H1 (cell line): ENCODE measurements at regions not wholly inside any gene's neighbourhood (a gene's known extent, or its start where the extent isn't known, plus 50 kb on each side); places are given as distances from the start of the nearest gene placed in this dataset.

Experiments used
- CTCF ChIA-PET: fragments of 300-600 bp; sonication (Branson Sonifier 250); formaldehyde crosslinking; loops from one replicate; lab custom pipeline; 2021; ENCODE audit not compliant: partially characterized antibody; lab: Charles Lee
- POLR2A ChIA-PET: fragments of 300-600 bp; sonication (Branson Sonifier 250); formaldehyde crosslinking; loops from one replicate; lab custom pipeline; 2021; ENCODE audit warnings: inconsistent platforms; ENCODE audit not compliant: partially characterized antibody; lab: Charles Lee
- DNase-seq, 2 experiments: peaks; one replicate each; pipeline versions ENCODE4 v3.0.0 to v3.0.0-alpha.2; 2010 to 2022; ENCODE audit warnings: low spot score in 2 of 2, low read depth in 1 of 2, mixed read lengths in 1 of 2
- FAIRE-seq: peaks from 2 replicates; lab custom pipeline; 2011; peaks lifted over from hg19 to GRCh38; lab: Jason Lieb, UNC
- H2AFZ ChIP-seq: 2 replicates; pipeline ENCODE4 v1.8.1; 2012; ENCODE audit warnings: low read length, inconsistent platforms
- H2AK5ac ChIP-seq: 2 replicates; pipeline ENCODE4 v1.6.1; 2013; ENCODE audit warnings: low read depth, low read length
- H2BK120ac ChIP-seq: replicated peaks from 2 replicates; pipeline ENCODE3; 2013; ENCODE audit warnings: low read depth, low read length, inconsistent platforms
- H2BK12ac ChIP-seq: 2 replicates; pipeline ENCODE4 v1.6.1; 2013; ENCODE audit warnings: low read depth, low read length
- H2BK15ac ChIP-seq: 2 replicates; pipeline ENCODE4 v1.6.1; 2013; ENCODE audit warnings: low read length
- H2BK20ac ChIP-seq: 2 replicates; pipeline ENCODE4 v1.6.1; 2013; ENCODE audit warnings: low read length
- H2BK5ac ChIP-seq: 2 replicates; pipeline ENCODE4 v1.6.1; 2013; ENCODE audit warnings: low read depth, low read length
- H3K14ac ChIP-seq: 2 replicates; pipeline ENCODE4 v1.6.1; 2013; ENCODE audit warnings: inconsistent platforms; ENCODE audit not compliant: insufficient read length
- H3K18ac ChIP-seq: 2 replicates; pipeline ENCODE4 v1.6.1; 2013; ENCODE audit warnings: low read length; ENCODE audit errors: extremely low read depth
- H3K23ac ChIP-seq: 2 replicates; pipeline ENCODE4 v1.6.1; 2013; ENCODE audit warnings: inconsistent platforms; ENCODE audit not compliant: insufficient read length
- H3K23me2 ChIP-seq: 2 replicates; pipeline ENCODE4 v1.6.1; 2013; ENCODE audit warnings: low read depth, low read length
- H3K27ac ChIP-seq: 2 replicates; pipeline ENCODE4 v1.6.1; 2011; ENCODE audit warnings: low read depth, low read length, inconsistent platforms
- H3K27me3 ChIP-seq, 4 experiments: replicated peaks in 1 of 4; 1 replicate in 1 of 4; 2 replicates in 3 of 4; pipeline versions ENCODE4 v1.6.1 to v1.8.1; 2011 to 2013; ENCODE audit warnings: low read length in 3 of 4, mild to moderate bottlenecking in 3 of 4, inconsistent platforms in 2 of 4, mixed read lengths in 2 of 4, moderate library complexity in 1 of 4; ENCODE audit not compliant: control insufficient read depth in 3 of 4, insufficient read depth in 3 of 4; ENCODE audit errors: extremely low read depth in 1 of 4
- H3K36me3 ChIP-seq, 4 experiments: 2 replicates each; pipeline versions ENCODE4 v1.6.1 to v1.8.1; 2011 to 2013; ENCODE audit warnings: mild to moderate bottlenecking in 4 of 4, low read length in 3 of 4, moderate library complexity in 2 of 4, control low read depth in 1 of 4, inconsistent platforms in 1 of 4; ENCODE audit not compliant: insufficient read depth in 4 of 4, control insufficient read depth in 2 of 4
- H3K4ac ChIP-seq: replicated peaks from 2 replicates; pipeline ENCODE3; 2013; ENCODE audit warnings: low read length, low read depth, mixed read lengths, inconsistent platforms; ENCODE audit not compliant: insufficient read length
- H3K4me1 ChIP-seq, 4 experiments: replicated peaks in 1 of 4; 1 replicate in 1 of 4; 2 replicates in 3 of 4; pipeline versions ENCODE4 v1.6.1 to v1.8.1; 2011 to 2013; ENCODE audit warnings: low read length in 3 of 4, inconsistent platforms in 2 of 4, mixed read lengths in 1 of 4; ENCODE audit not compliant: insufficient read depth in 4 of 4, control insufficient read depth in 3 of 4
- H3K4me2 ChIP-seq, 2 experiments: 2 replicates each; pipeline versions ENCODE4 v1.6.1 to v1.8.1; 2011 to 2013; ENCODE audit warnings: low read depth in 2 of 2, low read length in 2 of 2, control low read depth in 1 of 2, inconsistent platforms in 1 of 2, mild to moderate bottlenecking in 1 of 2; ENCODE audit not compliant: insufficient read depth in 1 of 2
- H3K4me3 ChIP-seq, 4 experiments: fragments of 200-600, 300-600 bp in 1 of 4; sonication (generic), shearing (Covaris generic), sonication (Bioruptor Twin) in 1 of 4; 2 replicates each; pipeline versions ENCODE4 v1.5.1 to v1.8.1; 2011 to 2016; ENCODE audit warnings: low read length in 4 of 4, low read depth in 3 of 4, control low read depth in 2 of 4, inconsistent platforms in 2 of 4, mild to moderate bottlenecking in 2 of 4, mixed read lengths in 1 of 4, moderate library complexity in 1 of 4; ENCODE audit not compliant: insufficient read depth in 2 of 4; ENCODE audit errors: extremely low read depth in 1 of 4
- H3K56ac ChIP-seq: replicated peaks from 2 replicates; pipeline ENCODE3; 2013; ENCODE audit warnings: low read depth, mild to moderate bottlenecking, mixed read lengths, low read length, inconsistent platforms; ENCODE audit not compliant: insufficient read length
- H3K79me1 ChIP-seq: 2 replicates; pipeline ENCODE4 v1.6.1; 2013; ENCODE audit warnings: low read depth, low read length, control low read depth
- H3K79me2 ChIP-seq, 2 experiments: 2 replicates each; pipeline versions ENCODE4 v1.6.1 to v1.8.1; 2012 to 2013; ENCODE audit warnings: low read length in 2 of 2, mild to moderate bottlenecking in 2 of 2, inconsistent platforms in 1 of 2; ENCODE audit not compliant: insufficient read depth in 2 of 2, control insufficient read depth in 1 of 2
- H3K9ac ChIP-seq, 4 experiments: replicated peaks in 1 of 4; 1 replicate in 1 of 4; 2 replicates in 3 of 4; pipeline versions ENCODE4 v1.6.1 to v1.8.1; 2011 to 2013; ENCODE audit warnings: low read depth in 3 of 4, low read length in 3 of 4, control low read depth in 2 of 4, mild to moderate bottlenecking in 2 of 4, moderate library complexity in 2 of 4, inconsistent platforms in 1 of 4; ENCODE audit errors: extremely low read depth in 1 of 4
- H3K9me3 ChIP-seq, 2 experiments: 2 replicates each; pipeline versions ENCODE4 v1.6.1 to v1.8.1; 2012 to 2013; ENCODE audit warnings: mild to moderate bottlenecking in 2 of 2, moderate library complexity in 2 of 2, control low read depth in 1 of 2, inconsistent platforms in 1 of 2, low read depth in 1 of 2, low read length in 1 of 2, mixed read lengths in 1 of 2; ENCODE audit not compliant: insufficient read depth in 2 of 2
- H4K20me1 ChIP-seq, 2 experiments: replicated peaks in 1 of 2; 2 replicates each; pipeline versions ENCODE3 to v1.8.1; 2011 to 2013; ENCODE audit warnings: inconsistent platforms in 2 of 2, low read length in 2 of 2, mild to moderate bottlenecking in 1 of 2; ENCODE audit not compliant: insufficient read depth in 2 of 2, control insufficient read depth in 1 of 2
- H4K5ac ChIP-seq: 2 replicates; pipeline ENCODE4 v1.6.1; 2013; ENCODE audit warnings: low read length, low read depth, mixed read lengths, inconsistent platforms; ENCODE audit not compliant: insufficient read length
- H4K8ac ChIP-seq: 2 replicates; pipeline ENCODE4 v1.8.0; 2013; ENCODE audit warnings: mild to moderate bottlenecking, moderate library complexity, low read length, inconsistent platforms; ENCODE audit not compliant: insufficient read depth; ENCODE audit errors: extremely low read depth
- H4K91ac ChIP-seq: replicated peaks from 2 replicates; pipeline ENCODE3; 2013; ENCODE audit warnings: low read length, mixed read lengths, inconsistent platforms; ENCODE audit not compliant: insufficient read length
- ATF3 ChIP-seq: IDR thresholded peaks from 2 replicates; pipeline ENCODE4 v1.6.1; 2011; ENCODE audit warnings: low read depth, mild to moderate bottlenecking, low read length; ENCODE audit not compliant: insufficient read depth
- CBX5 ChIP-seq: fragments of 300-800, 300-1000 bp; sonication (generic); IDR thresholded peaks from 2 replicates; pipeline ENCODE4 v1.7.1; 2016; ENCODE audit warnings: antibody characterized with exemption, low read length, low read depth
- CHD1 ChIP-seq: IDR thresholded peaks from 2 replicates; pipeline ENCODE4 v1.6.1; 2012; ENCODE audit warnings: low read depth, low read length, improper control_type of control experiment
- CTBP2 ChIP-seq: IDR thresholded peaks from 2 replicates; pipeline ENCODE4 v1.7.0; 2011; ENCODE audit warnings: borderline replicate concordance, mild to moderate bottlenecking, moderate library complexity, mixed read lengths, low read length; ENCODE audit not compliant: insufficient read depth, insufficient read length
- EGR1 ChIP-seq: IDR thresholded peaks from 2 replicates; pipeline ENCODE4 v1.6.1; 2011; ENCODE audit warnings: low read depth, low read length, borderline replicate concordance
- KDM4A ChIP-seq: IDR thresholded peaks from one replicate; pipeline ENCODE4 v1.7.1; 2012; ENCODE audit warnings: low read depth, mild to moderate bottlenecking, moderate library complexity, low read length, inconsistent platforms; ENCODE audit not compliant: severe bottlenecking
- SP2 ChIP-seq: IDR thresholded peaks from 2 replicates; pipeline ENCODE4 v1.6.1; 2012; ENCODE audit warnings: mild to moderate bottlenecking, low read length, inconsistent platforms
- TCF12 ChIP-seq: IDR thresholded peaks from 2 replicates; pipeline ENCODE4 v1.6.1; 2011; ENCODE audit warnings: low read depth, mild to moderate bottlenecking, low read length
- WGBS, 2 experiments: shearing (Covaris generic) in 1 of 2; methylation state at CpG; one replicate each; pipeline versions ENCODE4 v1.1.6 to v1.1.7; 2013 to 2015; ENCODE audit warnings: low lambda C conversion rate in 2 of 2, mixed read lengths in 2 of 2, inconsistent platforms in 1 of 2, low coverage in 1 of 2, missing lambda C conversion rate in 1 of 2; ENCODE audit not compliant: insufficient replicate concordance in 2 of 2, insufficient coverage in 1 of 2, insufficient read length in 1 of 2; ENCODE audit errors: extremely low coverage in 1 of 2, missing lambda C conversion rate in 1 of 2; 5-methylcytosine and 5-hydroxymethylcytosine counted together

DNA sequence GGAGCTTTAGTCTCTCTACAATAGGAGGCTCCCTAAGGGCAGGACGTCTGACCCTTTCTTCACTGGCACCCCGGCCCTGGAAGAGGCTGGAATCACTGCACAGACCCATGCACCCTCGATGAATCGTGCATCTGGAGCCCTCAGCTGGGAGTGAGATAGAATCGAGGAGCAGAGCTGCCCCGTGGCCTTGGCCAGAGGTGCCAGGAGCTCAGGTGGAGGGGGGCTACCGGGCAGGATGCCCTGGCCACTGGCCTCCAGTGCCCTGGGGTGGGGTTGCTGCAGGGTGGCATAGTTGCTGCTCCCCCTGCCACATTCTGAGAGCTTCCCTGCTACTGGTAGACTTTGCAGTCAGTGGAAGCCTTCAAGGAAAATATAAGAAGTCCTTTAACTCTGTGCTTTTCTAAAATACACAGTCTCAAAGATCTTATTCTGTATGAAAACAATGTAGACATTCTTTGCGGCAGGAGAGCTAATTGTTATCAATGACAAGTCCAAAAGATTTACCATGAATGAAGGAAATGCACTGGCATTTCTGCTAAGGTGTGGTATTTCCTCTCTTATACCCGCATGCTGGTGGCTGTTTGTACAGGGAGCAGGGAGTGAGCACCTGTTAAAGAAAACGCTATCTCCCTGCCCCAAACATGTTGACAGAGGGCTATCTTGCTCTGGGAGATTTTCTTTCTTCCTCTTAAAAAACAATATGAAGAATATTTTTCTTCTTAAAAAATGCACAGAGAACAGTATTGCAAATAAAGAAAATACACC is 122.8 kb downstream of the C6orf118 start:
- Histone ChIP-seq H3K14ac (no peak overlapping the region), H3K4me3 (no peak overlapping the region), H2BK5ac (no peak overlapping the region), H2BK12ac (no peak overlapping the region), H2BK15ac (no peak overlapping the region), H3K9me3 (peaks cover 3 to 8% of the 10 kb centered on the region in 2 experiments; a peak in 1 of 4 replicates), H2AK5ac (no peak overlapping the region), H2BK120ac (no peak overlapping the region), H3K4me1 (no peaks in the 10 kb centered on the region), H4K5ac (no peak overlapping the region), H3K18ac (no peak overlapping the region), H3K23me2 (no peaks in the 10 kb centered on the region), H3K79me2 (no peaks in the 10 kb centered on the region), H3K56ac (no peak overlapping the region), H3K4me2 (no peak overlapping the region), H3K27ac (no peak overlapping the region), H2BK20ac (no peak overlapping the region), H4K8ac (no peak overlapping the region), H3K79me1 (no peaks in the 10 kb centered on the region), H3K4ac (no peak overlapping the region)
- DNase-seq, result no peak
- FAIRE-seq, result no peak
- 88% methylated on average over 10 of the region's 10 CpGs; no CpG with 5 or more reads in 1 of the 2 experiments for WGBS, 2 experiments
- POLR2A ChIA-PET, result no interaction called here
- TF ChIP-seq CBX5 (no peak), EGR1 (no peak), ATF3 (no peak), TCF12 (no peak), CHD1 (no peak), KDM4A (no peak), CTBP2 (no peak), SP2 (no peak)
- TF ChIP-seq, all 59 proteins: peak for 0
- Histone ChIP-seq H4K20me1 (no peaks in the 10 kb centered on the region), H4K91ac (no peak overlapping the region), H2AFZ (no peak overlapping the region), H3K36me3 (no peaks in the 10 kb centered on the region; a peak in 1 of 8 replicates), H3K27me3 (no peaks in the 10 kb centered on the region), H3K9ac (no peak overlapping the region), H3K23ac (no peak overlapping the region)
- CTCF ChIA-PET, result interaction anchor here (0.8 kb wide), 1 partner anchor 10 kb away, joined by 3 read pairs; no protein-coding TSS in a partner anchor
